Jurkat, Clone E6-1 (cell line): ENCODE measurements at regions not wholly inside any gene's neighbourhood (a gene's known extent, or its start where the extent isn't known, plus 50 kb on each side); places are given as distances from the start of the nearest gene placed in this dataset.
"Not testable (repeated sequence)": the region's sequence is repeated elsewhere in the genome, so short reads cannot be mapped to it uniquely, and the experiment has no call there.

Experiments used
- DNase-seq: peaks from one replicate; pipeline ENCODE4 v3.0.0-alpha.2; 2011; ENCODE audit warnings: low read depth, low spot score
- H3K4me3 ChIP-seq: 2 replicates; pipeline ENCODE4 v1.5.1; 2011; ENCODE audit warnings: mild to moderate bottlenecking, low read length, control low read depth, moderate library complexity

- not testable (repeated sequence) for H3K4me3 ChIP-seq, DNase-seq
These were observed 56.9 kb upstream of the SRRM3 start for GRCh38 chr7:76144664-76145270.

DNA sequence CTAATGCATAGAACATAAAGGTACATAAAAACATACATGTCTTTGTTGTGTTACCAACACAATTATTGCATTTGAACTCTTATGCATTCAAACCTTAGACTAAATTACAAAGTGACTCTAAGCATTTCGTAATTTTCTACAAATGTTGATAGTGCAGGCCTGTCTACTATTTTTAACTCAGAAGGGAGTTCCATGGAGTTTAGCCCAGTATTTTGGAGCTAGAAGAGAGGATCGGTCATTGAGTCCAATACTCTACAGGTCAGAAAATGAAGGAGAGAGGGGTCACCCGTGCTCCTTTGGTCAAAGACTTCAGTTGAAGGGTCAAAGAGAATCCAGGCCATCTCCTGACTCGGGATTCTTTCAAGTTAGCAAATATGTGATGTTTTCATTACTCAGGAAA, 55.3 kb upstream of the SRRM3 start:
- H3K4me3 ChIP-seq, result no peak overlapping the region
- no peak for DNase-seq

DNA sequence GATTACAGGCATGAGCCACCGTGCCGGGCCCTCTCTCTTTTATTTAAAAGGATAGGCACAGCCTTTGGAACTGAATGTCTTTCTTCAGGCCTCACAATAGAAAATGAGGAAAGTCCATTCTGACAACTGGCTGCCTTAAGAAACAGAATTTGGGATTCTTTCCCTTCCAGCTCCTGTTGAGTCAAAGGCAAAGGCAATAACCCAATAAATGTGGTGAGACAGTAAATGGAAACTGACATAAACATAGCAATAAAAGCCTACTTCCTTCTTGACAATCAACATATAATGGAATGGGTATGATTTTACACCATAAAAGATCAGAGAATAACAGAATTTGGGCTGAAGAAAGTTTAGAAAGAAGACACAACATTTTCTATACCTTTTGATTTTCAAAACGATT, 52.7 kb upstream of the SRRM3 start:
- DNase-seq, H3K4me3 ChIP-seq: not testable (repeated sequence)

DNA sequence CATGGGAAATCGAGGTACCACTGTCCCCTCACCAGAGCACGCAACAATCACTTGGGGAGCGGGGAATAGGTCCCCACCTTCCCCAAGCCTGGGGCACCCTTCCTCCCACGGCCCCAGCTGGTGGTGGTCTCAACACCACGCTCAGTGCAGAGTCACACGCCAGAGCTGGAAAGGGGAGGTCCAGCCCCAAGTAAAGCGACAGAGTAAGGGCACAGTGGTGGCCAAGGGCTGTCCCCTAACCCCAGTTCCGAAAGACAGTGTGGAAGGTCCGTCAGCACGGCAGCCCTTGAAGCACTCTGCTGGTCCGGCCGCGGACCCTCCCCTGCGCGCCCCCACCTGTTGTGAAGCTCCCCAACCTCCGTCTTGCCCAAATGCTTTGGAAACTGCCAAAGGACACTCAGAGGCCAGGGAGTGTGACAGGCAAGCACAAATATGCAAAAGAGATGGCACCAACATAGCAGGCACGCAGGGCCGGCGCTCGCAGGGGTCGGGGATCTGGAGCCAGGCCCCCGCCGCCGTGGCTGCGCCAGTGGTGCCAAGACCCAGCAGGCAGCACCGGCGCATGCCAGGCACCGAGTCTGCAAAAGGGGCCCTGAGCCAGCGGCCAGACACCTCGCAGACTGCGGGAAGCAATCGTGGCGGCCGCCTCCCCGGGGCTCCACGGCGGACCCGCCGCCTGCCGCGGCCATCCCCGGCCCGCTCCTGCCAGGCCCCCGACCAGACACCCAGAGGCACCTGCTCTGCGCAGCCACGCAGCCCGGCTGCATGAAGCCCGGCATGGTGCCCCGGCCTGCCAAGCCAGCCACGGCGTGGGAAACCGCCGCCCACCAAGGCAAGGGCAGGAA, 51.6 kb upstream of the SRRM3 start:
- no peak for DNase-seq
- H3K4me3 ChIP-seq, result no peak overlapping the region
